Loucy (cell line): ENCODE measurements at regions not wholly inside any gene's neighbourhood (a gene's known extent, or its start where the extent isn't known, plus 50 kb on each side); places are given as distances from the start of the nearest gene placed in this dataset.

Source experiments
- H2AFZ ChIP-seq: fragments of 200-600 bp; sonication (generic); 2 replicates; pipeline ENCODE4 v1.6.0; 2016; ENCODE audit warnings: antibody characterized with exemption, mild to moderate bottlenecking, low read length, moderate library complexity
- H3F3A ChIP-seq: fragments of 200-600 bp; 2 replicates; pipeline ENCODE4 v1.6.0; 2016; ENCODE audit warnings: antibody characterized with exemption, low read depth, mild to moderate bottlenecking
- H3K27me3 ChIP-seq: fragments of 200-600 bp; sonication (generic); 2 replicates; pipeline ENCODE4 v1.6.1; 2014; ENCODE audit warnings: low read length, mild to moderate bottlenecking; ENCODE audit not compliant: insufficient read depth, poor library complexity, severe bottlenecking
- H3K36me3 ChIP-seq: fragments of 200-600 bp; sonication (generic); 2 replicates; pipeline ENCODE4 v1.6.1; 2016; ENCODE audit warnings: low read length; ENCODE audit not compliant: insufficient read depth
- H3K4me1 ChIP-seq: fragments of 200-600 bp; sonication (generic); 2 replicates; pipeline ENCODE4 v1.5.1; 2014; ENCODE audit warnings: low read length, mild to moderate bottlenecking; ENCODE audit not compliant: insufficient read depth, poor library complexity, severe bottlenecking
- H3K4me2 ChIP-seq: fragments of 200-600 bp; sonication (generic); 2 replicates; pipeline ENCODE4 v1.6.0; 2014; ENCODE audit warnings: antibody characterized with exemption, low read length, low read depth, mild to moderate bottlenecking; ENCODE audit not compliant: poor library complexity, severe bottlenecking
- H3K4me3 ChIP-seq: fragments of 200-600 bp; sonication (generic); 2 replicates; pipeline ENCODE4 v1.5.1; 2014; ENCODE audit warnings: low read length, mild to moderate bottlenecking, mixed read lengths; ENCODE audit not compliant: poor library complexity, severe bottlenecking
- H3K79me2 ChIP-seq: fragments of 200-600 bp; sonication (generic); 2 replicates; pipeline ENCODE4 v1.6.1; 2014; ENCODE audit warnings: low read length; ENCODE audit not compliant: insufficient read depth
- H3K9ac ChIP-seq: fragments of 200-600 bp; sonication (generic); 2 replicates; pipeline ENCODE4 v1.6.0; 2014; ENCODE audit warnings: mild to moderate bottlenecking, low read depth, low read length, moderate library complexity; ENCODE audit not compliant: poor library complexity, severe bottlenecking
- H3K9me2 ChIP-seq: fragments of 200-600 bp; sonication (generic); replicated peaks from 2 replicates; pipeline ENCODE4 v1.6.1; 2016; ENCODE audit warnings: low read depth, low read length, mixed read lengths
- H3K9me3 ChIP-seq: fragments of 200-600 bp; sonication (generic); 2 replicates; pipeline ENCODE4 v1.6.1; 2014; ENCODE audit warnings: mild to moderate bottlenecking, antibody characterized with exemption, low read length, low read depth; ENCODE audit not compliant: insufficient read depth
- H4K20me1 ChIP-seq: fragments of 200-600 bp; sonication (generic); 2 replicates; pipeline ENCODE4 v1.6.0; 2014; ENCODE audit warnings: antibody characterized with exemption, low read length, mild to moderate bottlenecking; ENCODE audit not compliant: insufficient read depth, poor library complexity, severe bottlenecking
- CTCF ChIP-seq: fragments of 200-600 bp; sonication (generic); conservative IDR thresholded peaks from 2 replicates; pipeline ENCODE4 v1.5.1; 2014; ENCODE audit warnings: mild to moderate bottlenecking, antibody characterized with exemption, low read length
- EZH2phosphoT487 ChIP-seq: fragments of 200-600 bp; IDR thresholded peaks from 2 replicates; pipeline ENCODE4 v1.6.1; 2018; ENCODE audit warnings: antibody characterized with exemption, mild to moderate bottlenecking, moderate library complexity, borderline replicate concordance

DNA sequence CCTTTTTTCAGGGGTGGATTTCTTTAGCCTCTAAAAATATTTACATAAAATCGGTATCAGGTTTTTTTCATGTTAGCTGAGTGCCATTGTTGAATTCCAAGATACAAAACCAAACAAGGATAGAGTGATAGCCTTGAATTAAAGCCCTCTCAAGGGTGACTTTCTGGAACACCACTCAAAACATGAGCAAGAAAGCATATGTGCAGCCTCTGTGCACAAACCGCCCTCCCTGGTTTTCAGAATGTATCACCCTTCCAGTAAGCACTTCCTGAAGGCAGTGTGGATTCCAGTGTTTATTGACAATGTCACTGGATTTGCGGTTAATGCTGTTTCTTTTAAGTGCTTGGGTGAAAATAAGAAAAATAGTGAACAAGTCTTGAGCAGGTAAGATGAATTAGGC is 597.7 kb downstream of the TMEM114 start:
- Histone ChIP-seq H3K27me3 (no peaks in the 10 kb centered on the region), H3K36me3 (no peaks in the 10 kb centered on the region), H2AFZ (no peak overlapping the region), H3K9ac (no peak overlapping the region), H3K4me3 (no peak overlapping the region), H3K4me2 (no peak overlapping the region), H3K79me2 (no peaks in the 10 kb centered on the region), H3K4me1 (no peaks in the 10 kb centered on the region), H3K9me3 (no peaks in the 10 kb centered on the region), H4K20me1 (no peaks in the 10 kb centered on the region), H3F3A (no peaks in the 10 kb centered on the region), H3K9me2 (no peaks in the 10 kb centered on the region)
- TF ChIP-seq EZH2phosphoT487 = no peak
- no peak for TF ChIP-seq CTCF

DNA sequence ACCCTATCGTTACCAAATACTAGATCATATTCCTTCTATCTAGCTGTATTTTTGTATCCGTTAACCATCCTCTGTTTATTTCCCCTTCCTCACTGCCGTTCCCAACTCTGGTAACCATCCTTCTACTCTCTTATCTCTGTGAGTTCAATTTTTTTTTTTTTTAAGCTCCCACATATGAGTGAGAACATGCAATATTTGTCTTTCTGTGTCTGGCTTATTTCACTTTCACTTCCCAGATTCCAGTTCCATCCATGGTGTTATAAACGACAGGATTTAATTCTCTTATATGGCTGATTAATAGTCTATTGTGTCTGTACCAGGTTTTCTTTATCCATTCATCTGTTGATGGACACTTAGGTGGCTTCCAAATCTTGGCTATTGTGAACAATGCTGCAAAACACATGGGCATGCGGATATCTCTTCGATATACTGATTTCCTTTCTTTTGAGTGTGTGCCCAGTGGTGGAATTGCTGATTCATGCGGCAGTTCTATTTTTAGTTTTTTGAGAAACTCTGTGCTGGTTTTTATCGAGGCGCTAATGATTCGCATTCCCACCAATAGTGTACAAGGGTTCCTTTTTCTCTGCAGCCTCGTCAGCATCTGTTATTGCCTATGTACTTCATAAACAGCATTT is 599.6 kb downstream of the TMEM114 start:
- H3F3A ChIP-seq = no peaks in the 10 kb centered on the region
- no peaks in the 10 kb centered on the region for H3K79me2 ChIP-seq
- no peaks in the 10 kb centered on the region for H4K20me1 ChIP-seq
- no peaks in the 10 kb centered on the region for H3K36me3 ChIP-seq
- H3K4me2 ChIP-seq = no peak overlapping the region
- no peak overlapping the region for H3K9ac ChIP-seq
- H3K4me1 ChIP-seq = no peaks in the 10 kb centered on the region
- no peaks in the 10 kb centered on the region for H3K27me3 ChIP-seq
- no peaks in the 10 kb centered on the region for H3K9me2 ChIP-seq
- no peak overlapping the region for H2AFZ ChIP-seq
- H3K9me3 ChIP-seq = no peaks in the 10 kb centered on the region
- H3K4me3 ChIP-seq = no peak overlapping the region
- no peak for TF ChIP-seq CTCF

DNA sequence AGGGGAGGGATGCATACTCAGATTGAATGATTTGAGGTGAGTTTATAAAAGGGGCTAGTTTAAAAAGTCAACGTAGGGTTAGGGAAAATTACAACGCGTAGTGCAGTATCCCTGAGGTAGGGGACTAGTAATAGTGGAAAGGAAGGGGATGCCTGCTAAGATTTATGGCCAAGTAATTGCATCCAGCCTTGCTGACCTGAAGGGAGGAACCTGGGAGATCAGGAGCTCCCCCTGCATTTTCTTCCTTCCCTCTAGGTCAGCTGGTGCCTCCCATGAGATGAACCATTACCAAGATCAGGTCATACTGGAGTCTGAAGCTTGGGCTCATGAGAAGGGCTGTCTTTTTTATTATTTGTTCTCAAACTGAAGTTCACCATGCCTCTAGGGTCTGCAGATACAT is 606.6 kb downstream of the TMEM114 start:
- Histone ChIP-seq H3K27me3 (no peaks in the 10 kb centered on the region), H3K79me2 (no peaks in the 10 kb centered on the region), H3K36me3 (no peaks in the 10 kb centered on the region), H4K20me1 (no peaks in the 10 kb centered on the region), H3F3A (no peaks in the 10 kb centered on the region), H3K4me1 (no peaks in the 10 kb centered on the region), H3K4me2 (no peak overlapping the region), H2AFZ (no peak overlapping the region), H3K9me3 (no peaks in the 10 kb centered on the region), H3K9me2 (no peaks in the 10 kb centered on the region), H3K4me3 (no peak overlapping the region), H3K9ac (no peak overlapping the region)
- TF ChIP-seq CTCF (no peak), EZH2phosphoT487 (no peak)
